Heart right ventricle (tissue), 16 donors: ENCODE measurements at regions not wholly inside any gene's neighbourhood (a gene's known extent, or its start where the extent isn't known, plus 50 kb on each side); places are given as distances from the start of the nearest gene placed in this dataset.

Source experiments
- ATAC-seq, 8 donors: fragments of 200-7000 bp; cut with Tn5 transposase; one replicate each; pipeline ENCODE4 v1.9.1; 2020; ENCODE audit warnings: mild to moderate bottlenecking in 8 of 8, moderate library complexity in 8 of 8, moderate number of reproducible peaks in 1 of 8
- DNase-seq, 2 donors: peaks; one replicate each; pipeline ENCODE4 v3.0.0-alpha.2; 2020
- H3K27ac ChIP-seq, 10 donors: fragments of 200-600 bp; sonication (generic) in 2 of 10; one replicate each; pipeline versions ENCODE4 v1.5.0 to v1.8.0; 2020 to 2022; ENCODE audit warnings: mild to moderate bottlenecking in 3 of 10
- H3K27me3 ChIP-seq, 7 donors: fragments of 200-600 bp; one replicate each; pipeline ENCODE4 v1.8.0; 2021 to 2022; ENCODE audit warnings: mild to moderate bottlenecking in 2 of 7
- H3K36me3 ChIP-seq, 9 donors: fragments of 200-600 bp; sonication (generic) in 1 of 9; one replicate each; pipeline versions ENCODE4 v1.5.0 to v1.8.0; 2020 to 2022; ENCODE audit warnings: mild to moderate bottlenecking in 2 of 9
- H3K4me1 ChIP-seq, 9 donors: fragments of 200-600 bp; sonication (generic) in 1 of 9; one replicate each; pipeline versions ENCODE4 v1.5.0 to v1.8.0; 2020 to 2022; ENCODE audit warnings: mild to moderate bottlenecking in 4 of 9
- H3K4me3 ChIP-seq, 10 donors: fragments of 200-600 bp; sonication (generic) in 2 of 10; one replicate each; pipeline versions ENCODE4 v1.5.0 to v1.8.0; 2020 to 2022; ENCODE audit warnings: mild to moderate bottlenecking in 7 of 10, moderate library complexity in 2 of 10
- H3K9me3 ChIP-seq, 11 donors: fragments of 200-600 bp in 10 of 11; sonication (generic) in 2 of 11; one replicate each; pipeline versions ENCODE4 v1.5.0 to v1.8.0; 2013 to 2022; ENCODE audit warnings: mild to moderate bottlenecking in 2 of 11, control low read depth in 1 of 11, moderate library complexity in 1 of 11
- WGBS, 2 donors: extraction: QIAGEN DNeasy Blood & Tissue Kit; methylation state at CpG; one replicate each; pipeline ENCODE4 v1.1.7; 2013; ENCODE audit warnings: inconsistent platforms in 1 of 2; 5-methylcytosine and 5-hydroxymethylcytosine counted together
- intact Hi-C, 10 donors: fragments of 100-400 bp; cut with DNase I; formaldehyde crosslinking; loops; one replicate each; pipeline versions ENCODE4 v1.11.1 to v1.14.2; 2022
- TF ChIP-seq, protein P1 (sequence below), 9 donors: fragments of 200-600 bp; sonication (generic) in 2 of 9; IDR thresholded peaks; one replicate each; pipeline versions ENCODE4 v1.5.0 to v1.8.0; 2021 to 2022; ENCODE audit warnings: antibody characterized with exemption in 9 of 9, mild to moderate bottlenecking in 5 of 9, moderate library complexity in 1 of 9
- donor health status: Arrhythmogenic right ventricular cardiomyopathy.
- donor health status: ischemic (EF 13 %, LVEDD 7.1; RV severe dilation, severe dysfunction).
- donor health status: healthy with polysubstance abuse.
- donor health status: DM: no; HTN: yes; CAD: no.
- donor health status: DM: no; HTN: no; CAD: no.
- donor health status: ischemic (EF 25% LVEDD 6.9; RV normal size, moderate dysfunction).
- donor health status: ischemic (EF 25% LVEDD 5.7; RV mildly dilated, moderate dysfunction).
- donor health status: healthy.
- donor health status: DM: yes; HTN: yes; CAD: no.
- donor health status: Ischemic cardiomyopathy.
- donor health status: ischemic (EF 35%, LVEDD 5.7; RV mildly dilated, moderate dysfunction).
- donor health status: nonischemic (EF 11% LVEDD 7.7; RV severe dilation, severe dysfunction).
- donor health status: DM: yes; HTN: yes; CAD: no.
- donor health status: PGD.
- donor health status: ischemic (EF 29% LVEDD 5.4; RV normal size, mild dysfunction).
- donor health status: nonischemic (EF 23%, LVEDD 6.1; RV moderate dilation, normal function).

DNA sequence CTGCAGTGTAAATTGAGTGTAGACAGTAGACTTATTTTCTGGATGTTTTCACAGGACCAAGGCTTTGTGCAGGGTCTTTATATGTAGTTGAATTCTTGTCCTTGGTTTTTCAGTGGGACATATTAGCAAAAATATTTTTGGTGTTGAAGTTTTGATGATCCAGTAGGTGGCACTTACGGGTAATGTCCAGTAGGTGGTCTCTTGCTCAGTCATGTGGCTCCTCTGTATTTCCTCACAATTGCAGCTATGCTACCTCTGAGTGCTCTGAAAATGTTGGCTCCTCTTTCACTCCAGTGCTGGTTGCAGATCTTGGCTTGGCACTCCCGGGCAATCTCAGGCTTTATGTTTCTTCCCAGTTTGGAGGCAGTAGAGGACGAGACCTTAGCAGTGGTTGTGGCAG is 419.8 kb upstream of the AMOT start:
- intact Hi-C loops = no loop called here

GRCh38 chrX:113222305-113222704 is 381.7 kb upstream of the AMOT start:
- H3K27ac ChIP-seq = no peak overlapping the region
- intact Hi-C loops = no loop called here
- no peak overlapping the region for H3K4me3 ChIP-seq
- no peak for DNase-seq
- 38 to 47% methylated on average over 3 of the region's 3 CpGs for WGBS, 2 donors
- H3K4me1 ChIP-seq = no peaks in the 10 kb centered on the region
- H3K9me3 ChIP-seq = peaks cover 0 to 9% (median 0%) of the 10 kb centered on the region in 11 donors
- no peak for ATAC-seq
- no peaks in the 10 kb centered on the region for H3K36me3 ChIP-seq
- H3K27me3 ChIP-seq = peaks cover 0 to 8% (median 0%) of the 10 kb centered on the region in 7 donors
- TF ChIP-seq, protein P1, sequence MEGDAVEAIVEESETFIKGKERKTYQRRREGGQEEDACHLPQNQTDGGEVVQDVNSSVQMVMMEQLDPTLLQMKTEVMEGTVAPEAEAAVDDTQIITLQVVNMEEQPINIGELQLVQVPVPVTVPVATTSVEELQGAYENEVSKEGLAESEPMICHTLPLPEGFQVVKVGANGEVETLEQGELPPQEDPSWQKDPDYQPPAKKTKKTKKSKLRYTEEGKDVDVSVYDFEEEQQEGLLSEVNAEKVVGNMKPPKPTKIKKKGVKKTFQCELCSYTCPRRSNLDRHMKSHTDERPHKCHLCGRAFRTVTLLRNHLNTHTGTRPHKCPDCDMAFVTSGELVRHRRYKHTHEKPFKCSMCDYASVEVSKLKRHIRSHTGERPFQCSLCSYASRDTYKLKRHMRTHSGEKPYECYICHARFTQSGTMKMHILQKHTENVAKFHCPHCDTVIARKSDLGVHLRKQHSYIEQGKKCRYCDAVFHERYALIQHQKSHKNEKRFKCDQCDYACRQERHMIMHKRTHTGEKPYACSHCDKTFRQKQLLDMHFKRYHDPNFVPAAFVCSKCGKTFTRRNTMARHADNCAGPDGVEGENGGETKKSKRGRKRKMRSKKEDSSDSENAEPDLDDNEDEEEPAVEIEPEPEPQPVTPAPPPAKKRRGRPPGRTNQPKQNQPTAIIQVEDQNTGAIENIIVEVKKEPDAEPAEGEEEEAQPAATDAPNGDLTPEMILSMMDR (IDR thresholded peaks at IDR 0.05) = no peak

More for the DNA sequence above, 419.8 kb upstream of the AMOT start:
- H3K4me1 ChIP-seq = no peaks in the 10 kb centered on the region
- WGBS, 2 donors = 77 to 80% methylated on average over 3 of the region's 3 CpGs
- H3K27me3 ChIP-seq = peaks cover 0 to 22% (median 0%) of the 10 kb centered on the region in 7 donors
- H3K27ac ChIP-seq = no peak overlapping the region
- ATAC-seq (no peak), DNase-seq (no peak)
- no peaks in the 10 kb centered on the region for H3K36me3 ChIP-seq
- no peaks in the 10 kb centered on the region for H3K9me3 ChIP-seq
- H3K4me3 ChIP-seq = no peak overlapping the region
- TF ChIP-seq, protein P1 (IDR thresholded peaks at IDR 0.05) = peak in 1 of 9 donors; percentile 13

DNA sequence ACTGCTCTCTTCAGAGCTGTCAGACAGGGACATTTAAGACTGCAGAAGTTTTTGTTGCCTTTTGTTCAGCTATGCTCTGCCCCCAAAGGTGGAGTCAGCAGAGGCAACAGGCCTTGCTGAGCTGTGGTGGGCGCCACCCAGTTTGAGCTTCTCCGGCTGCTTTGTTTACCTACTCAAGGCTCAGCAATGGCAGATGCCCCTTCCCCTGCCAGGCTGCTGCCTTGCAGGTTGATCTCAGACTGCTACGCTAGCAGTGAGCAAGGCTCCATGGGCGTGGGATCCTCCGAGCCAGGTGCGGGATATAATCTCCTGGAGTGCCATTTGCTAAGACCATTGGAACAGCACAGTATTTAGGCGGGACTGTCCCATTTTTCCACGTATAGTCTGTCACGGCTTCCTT is 371.4 kb upstream of the AMOT start:
- Histone ChIP-seq H3K27me3 (peaks cover 0 to 6% (median 0%) of the 10 kb centered on the region in 7 donors), H3K4me1 (no peaks in the 10 kb centered on the region), H3K36me3 (no peaks in the 10 kb centered on the region), H3K9me3 (peaks cover 0 to 15% (median 0%) of the 10 kb centered on the region in 11 donors), H3K27ac (no peak overlapping the region), H3K4me3 (no peak overlapping the region)
- ATAC-seq (no peak), DNase-seq (no peak)
- TF ChIP-seq, protein P1 (IDR thresholded peaks at IDR 0.05) = no peak
- intact Hi-C loops = no loop called here
- 89 to 92% methylated on average over 9 of the region's 9 CpGs for WGBS, 2 donors

- Histone ChIP-seq H3K9me3 (peaks cover 0 to 23% (median 0%) of the 10 kb centered on the region in 11 donors), H3K4me1 (no peaks in the 10 kb centered on the region), H3K27me3 (no peaks in the 10 kb centered on the region), H3K27ac (no peak overlapping the region), H3K36me3 (no peaks in the 10 kb centered on the region), H3K4me3 (no peak overlapping the region)
- TF ChIP-seq, protein P1 (IDR thresholded peaks at IDR 0.05) = no peak
- no peak for ATAC-seq
- DNase-seq = no peak
- WGBS, 2 donors = 90 to 91% methylated on average over 5 of the region's 5 CpGs
- intact Hi-C loops = no loop called here
These were observed 362.0 kb upstream of the AMOT start for GRCh38 chrX:113202601-113203000.
